Neural cell (in vitro differentiated cells): ENCODE measurements at regions not wholly inside any gene's neighbourhood (a gene's known extent, or its start where the extent isn't known, plus 50 kb on each side); places are given as distances from the start of the nearest gene placed in this dataset.

Experiments used
- H2AFZ ChIP-seq: fragments of 200-600, 300-800 bp; sonication (generic), shearing (Covaris generic); 2 replicates; pipeline ENCODE4 v1.6.0; 2014; ENCODE audit warnings: low read depth, mild to moderate bottlenecking, antibody characterized with exemption, low read length, moderate library complexity
- H3F3A ChIP-seq: fragments of 200-600 bp; shearing (Covaris generic); 2 replicates; pipeline ENCODE4 v1.6.1; 2016; ENCODE audit warnings: mild to moderate bottlenecking, moderate library complexity, mixed read lengths, antibody characterized with exemption, low read length; ENCODE audit not compliant: insufficient read depth, poor library complexity, severe bottlenecking
- H3K27ac ChIP-seq: fragments of 200-600, 300-800 bp; sonication (generic), shearing (Covaris generic); 2 replicates; pipeline ENCODE4 v1.5.1; 2014; ENCODE audit warnings: mild to moderate bottlenecking, low read length, moderate library complexity
- H3K27me3 ChIP-seq: fragments of 300-800, 200-600 bp; sonication (generic), shearing (Covaris generic); 2 replicates; pipeline ENCODE4 v1.6.0; 2014; ENCODE audit warnings: mild to moderate bottlenecking, low read depth, low read length, moderate library complexity; ENCODE audit not compliant: insufficient read depth
- H3K36me3 ChIP-seq: fragments of 300-800, 200-600 bp; sonication (generic), shearing (Covaris generic); 2 replicates; pipeline ENCODE4 v1.5.1; 2014; ENCODE audit warnings: mild to moderate bottlenecking, antibody characterized with exemption, low read length, moderate library complexity; ENCODE audit not compliant: insufficient read depth
- H3K4me2 ChIP-seq: fragments of 300-800, 200-600 bp; sonication (generic), shearing (Covaris generic); 2 replicates; pipeline ENCODE4 v1.6.0; 2014; ENCODE audit warnings: mild to moderate bottlenecking, low read length
- H3K4me3 ChIP-seq: fragments of 300-800, 200-600 bp; sonication (generic), shearing (Covaris generic); 2 replicates; pipeline ENCODE4 v1.5.1; 2014; ENCODE audit warnings: mild to moderate bottlenecking, low read length, moderate library complexity
- H3K79me2 ChIP-seq: fragments of 200-600 bp; shearing (Covaris generic); replicated peaks from 2 replicates; pipeline ENCODE4 v1.6.0; 2014; ENCODE audit warnings: mild to moderate bottlenecking, low read length, moderate library complexity; ENCODE audit not compliant: insufficient read depth
- H3K9ac ChIP-seq: fragments of 300-800, 200-600 bp; sonication (generic), shearing (Covaris generic); 2 replicates; pipeline ENCODE4 v1.6.1; 2016; ENCODE audit warnings: mild to moderate bottlenecking, low read length, mixed read lengths
- H3K9me2 ChIP-seq: fragments of 200-600 bp; shearing (Covaris generic); 2 replicates; pipeline ENCODE4 v1.6.1; 2016; ENCODE audit warnings: mild to moderate bottlenecking, low read length, mixed read lengths; ENCODE audit not compliant: insufficient read depth
- H3K9me3 ChIP-seq: fragments of 200-600, 300-800 bp; sonication (generic), shearing (Covaris generic); 2 replicates; pipeline ENCODE4 v1.6.1; 2016; ENCODE audit warnings: mild to moderate bottlenecking, mixed run types, low read length, moderate library complexity, mixed read lengths
- H4K20me1 ChIP-seq: fragments of 200-600 bp; shearing (Covaris generic); 2 replicates; pipeline ENCODE4 v1.6.1; 2016; ENCODE audit warnings: mild to moderate bottlenecking, mixed run types; ENCODE audit not compliant: insufficient read depth
- CTCF ChIP-seq: fragments of 450-650 bp; IDR thresholded peaks from 2 replicates; pipeline ENCODE4 v1.5.1; 2014; ENCODE audit warnings: antibody characterized with exemption, mild to moderate bottlenecking, moderate library complexity; ENCODE audit not compliant: poor library complexity, severe bottlenecking
- EP300 ChIP-seq: fragments of 450-650 bp; conservative IDR thresholded peaks from 2 replicates; pipeline ENCODE4 v1.6.1; 2014; ENCODE audit warnings: antibody characterized with exemption, mild to moderate bottlenecking, moderate library complexity; ENCODE audit not compliant: poor library complexity, severe bottlenecking
- EZH2 ChIP-seq: fragments of 200-600, 300-800 bp; shearing (Covaris generic), sonication (generic); IDR thresholded peaks from 2 replicates; pipeline ENCODE4 v1.6.1; 2014; ENCODE audit warnings: antibody characterized with exemption, low read length, borderline replicate concordance, mild to moderate bottlenecking; ENCODE audit not compliant: insufficient read depth, poor library complexity, severe bottlenecking
- MXI1 ChIP-seq: fragments of 450-650 bp; conservative IDR thresholded peaks from 2 replicates; pipeline ENCODE4 v1.6.1; 2014; ENCODE audit warnings: antibody characterized with exemption, mild to moderate bottlenecking; ENCODE audit not compliant: poor library complexity, severe bottlenecking
- POLR2AphosphoS5 ChIP-seq: IDR thresholded peaks from 2 replicates; pipeline ENCODE4 v1.6.1; 2012
- RAD21 ChIP-seq: fragments of 450-650 bp; conservative IDR thresholded peaks from 2 replicates; pipeline ENCODE4 v1.6.1; 2014; ENCODE audit warnings: antibody characterized with exemption, mild to moderate bottlenecking, moderate library complexity
- SMC3 ChIP-seq: fragments of 450-650 bp; conservative IDR thresholded peaks from 2 replicates; pipeline ENCODE4 v1.6.1; 2014; ENCODE audit warnings: antibody characterized with exemption, mild to moderate bottlenecking, moderate library complexity; ENCODE audit not compliant: poor library complexity
- TAF1 ChIP-seq: IDR thresholded peaks from 2 replicates; pipeline ENCODE4 v1.6.1; 2012; ENCODE audit warnings: low read depth

GRCh38 chr2:39523308-39524044, 86.4 kb upstream of the MAP4K3 start:
- H2AFZ ChIP-seq: no peak overlapping the region
- no peak overlapping the region for H3K9ac ChIP-seq

GRCh38 chr2:39524061-39524460, 87.0 kb upstream of the MAP4K3 start:
- Histone ChIP-seq H3F3A (no peaks in the 10 kb centered on the region), H3K27ac (no peak overlapping the region), H3K27me3 (no peaks in the 10 kb centered on the region), H3K9ac (no peak overlapping the region), H2AFZ (no peak overlapping the region), H4K20me1 (no peaks in the 10 kb centered on the region), H3K79me2 (no peaks in the 10 kb centered on the region), H3K9me3 (peaks cover 14% of the 10 kb centered on the region), H3K9me2 (no peaks in the 10 kb centered on the region), H3K4me3 (no peak overlapping the region), H3K36me3 (no peaks in the 10 kb centered on the region), H3K4me2 (no peak overlapping the region)
- TF ChIP-seq CTCF (no peak), TAF1 (no peak), POLR2AphosphoS5 (no peak), EP300 (no peak), RAD21 (no peak)

More at GRCh38 chr2:39523308-39524044, 86.4 kb upstream of the MAP4K3 start:
- Histone ChIP-seq H4K20me1 (no peaks in the 10 kb centered on the region), H3K27me3 (no peaks in the 10 kb centered on the region), H3K9me3 (peaks cover 14% of the 10 kb centered on the region), H3K4me2 (no peak overlapping the region), H3K9me2 (no peaks in the 10 kb centered on the region), H3K79me2 (no peaks in the 10 kb centered on the region), H3K36me3 (no peaks in the 10 kb centered on the region), H3K4me3 (no peak overlapping the region), H3K27ac (no peak overlapping the region), H3F3A (no peaks in the 10 kb centered on the region)
- TF ChIP-seq RAD21 (no peak), EP300 (no peak), SMC3 (no peak)

- H3K27me3 ChIP-seq: no peaks in the 10 kb centered on the region
- no peak overlapping the region for H3K4me2 ChIP-seq
These were observed 87.9 kb upstream of the MAP4K3 start for GRCh38 chr2:39524756-39525635.

More at GRCh38 chr2:39524756-39525635, 87.9 kb upstream of the MAP4K3 start:
- Histone ChIP-seq H4K20me1 (no peaks in the 10 kb centered on the region), H3K36me3 (no peaks in the 10 kb centered on the region), H2AFZ (no peak overlapping the region), H3K9ac (no peak overlapping the region), H3K9me3 (peaks cover 14% of the 10 kb centered on the region), H3K4me3 (no peak overlapping the region), H3K27ac (no peak overlapping the region), H3K79me2 (no peaks in the 10 kb centered on the region), H3K9me2 (no peaks in the 10 kb centered on the region), H3F3A (no peaks in the 10 kb centered on the region)
- no peak for TF ChIP-seq EP300
- no peak for TF ChIP-seq MXI1
- TF ChIP-seq POLR2AphosphoS5: no peak
- no peak for TF ChIP-seq EZH2
- TF ChIP-seq CTCF: no peak
